HG03442 (cell line): ENCODE measurements at regions not wholly inside any gene's neighbourhood (a gene's known extent, or its start where the extent isn't known, plus 50 kb on each side); places are given as distances from the start of the nearest gene placed in this dataset.
"Not testable (repeated sequence)": the region's sequence is repeated elsewhere in the genome, so short reads cannot be mapped to it uniquely, and the experiment has no call there.

ENCODE experiments used
- ATAC-seq: cut with Tn5 transposase; IDR thresholded peaks from one replicate; pipeline ENCODE4 v1.9.1; 2021; ENCODE audit warnings: mild to moderate bottlenecking, moderate library complexity; ENCODE audit not compliant: unreplicated experiment

GRCh38 chr12:131249246-131250027 lies 295.7 kb downstream of the ADGRD1 start:
- ATAC-seq, result no peak

- no peak for ATAC-seq
These were observed 296.6 kb downstream of the ADGRD1 start for GRCh38 chr12:131250028-131250950.

- no peak for ATAC-seq
These were observed 297.2 kb downstream of the ADGRD1 start for GRCh38 chr12:131250951-131251315.

GRCh38 chr12:131251336-131252101 lies 297.8 kb downstream of the ADGRD1 start:
- ATAC-seq, result no peak

- ATAC-seq, result no peak
These were observed 299.8 kb downstream of the ADGRD1 start for GRCh38 chr12:131253376-131254026.

- no peak for ATAC-seq
These were observed 300.7 kb downstream of the ADGRD1 start for GRCh38 chr12:131254374-131254773.

GRCh38 chr12:131258398-131258797 lies 304.7 kb downstream of the ADGRD1 start:
- ATAC-seq, result no peak

GRCh38 chr12:131260251-131260905 lies 306.7 kb downstream of the ADGRD1 start:
- ATAC-seq, result no peak

- ATAC-seq, result no peak
These were observed 307.2 kb downstream of the ADGRD1 start for GRCh38 chr12:131260954-131261353.

GRCh38 chr12:131261906-131262305 lies 308.2 kb downstream of the ADGRD1 start:
- no peak for ATAC-seq

- ATAC-seq, result no peak
These were observed 309.9 kb downstream of the ADGRD1 start for GRCh38 chr12:131263626-131264025.

- no peak for ATAC-seq
These were observed 310.9 kb downstream of the ADGRD1 start for GRCh38 chr12:131264635-131265034.

GRCh38 chr12:131266591-131267467 lies 313.1 kb downstream of the ADGRD1 start:
- ATAC-seq, result no peak

GRCh38 chr12:131267576-131267975 lies 313.9 kb downstream of the ADGRD1 start:
- no peak for ATAC-seq

GRCh38 chr12:131268123-131268522 lies 314.4 kb downstream of the ADGRD1 start:
- ATAC-seq, result not testable (repeated sequence)

GRCh38 chr12:131268571-131268970 lies 314.9 kb downstream of the ADGRD1 start:
- ATAC-seq, result not testable (repeated sequence)

GRCh38 chr12:131269551-131269950 lies 315.8 kb downstream of the ADGRD1 start:
- ATAC-seq, result no peak

- ATAC-seq, result not testable (repeated sequence)
These were observed 316.3 kb downstream of the ADGRD1 start for GRCh38 chr12:131269977-131270376.

- no peak for ATAC-seq
These were observed 318.0 kb downstream of the ADGRD1 start for GRCh38 chr12:131271724-131272123.
